Thyroid gland (tissue), 4 donors: ENCODE measurements at regions not wholly inside any gene's neighbourhood (a gene's known extent, or its start where the extent isn't known, plus 50 kb on each side); places are given as distances from the start of the nearest gene placed in this dataset.

ENCODE experiments used
- DNase-seq, 2 donors: peaks; one replicate each; pipeline ENCODE4 v3.0.0-alpha.2; 2019
- H3K27ac ChIP-seq, 3 donors: fragments of 200-600 bp; sonication (generic); 1 replicate in 2 of 3; 2 replicates in 1 of 3; pipeline ENCODE4 v1.5.1; 2016 to 2019; ENCODE audit warnings: mild to moderate bottlenecking in 1 of 3, moderate library complexity in 1 of 3
- H3K27me3 ChIP-seq: fragments of 200-600 bp; sonication (generic); one replicate; pipeline ENCODE4 v1.5.1; 2019
- H3K36me3 ChIP-seq, 2 donors: fragments of 200-600 bp; sonication (generic); one replicate each; pipeline ENCODE4 v1.5.1; 2016 to 2019
- H3K4me1 ChIP-seq, 2 donors: fragments of 200-600 bp; sonication (generic); one replicate each; pipeline ENCODE4 v1.5.1; 2017 to 2019
- H3K4me3 ChIP-seq, 3 donors: fragments of 200-600 bp; sonication (generic); replicated peaks in 1 of 3; 1 replicate in 2 of 3; 2 replicates in 1 of 3; pipeline ENCODE4 v1.5.1; 2016; ENCODE audit warnings: mild to moderate bottlenecking in 1 of 3
- H3K9me3 ChIP-seq: fragments of 200-600 bp; sonication (generic); one replicate; pipeline ENCODE4 v1.5.1; 2017
- CTCF ChIP-seq, 6 experiments: fragments of 200-600 bp in 3 of 6; fragments of 450-650 bp in 3 of 6; sonication (generic) in 3 of 6; IDR thresholded peaks; one replicate each; pipeline ENCODE4 v1.5.1; 2016 to 2019; ENCODE audit warnings: antibody characterized with exemption in 6 of 6, mild to moderate bottlenecking in 2 of 6, inconsistent platforms in 1 of 6, moderate library complexity in 1 of 6
- POLR2A ChIP-seq, 2 donors: fragments of 450-650 bp; IDR thresholded peaks; one replicate each; pipeline ENCODE4 v1.6.1; 2017; ENCODE audit warnings: antibody characterized with exemption in 2 of 2, mild to moderate bottlenecking in 2 of 2, moderate library complexity in 1 of 2
- WGBS, 2 donors: methylation state at CpG; one replicate each; pipeline ENCODE4 v1.1.5; 2017; 5-methylcytosine and 5-hydroxymethylcytosine counted together
- intact Hi-C: fragments of 100-400 bp; cut with DNase I; formaldehyde crosslinking; loops from one replicate; pipeline ENCODE4 v1.15.1; 2023

DNA sequence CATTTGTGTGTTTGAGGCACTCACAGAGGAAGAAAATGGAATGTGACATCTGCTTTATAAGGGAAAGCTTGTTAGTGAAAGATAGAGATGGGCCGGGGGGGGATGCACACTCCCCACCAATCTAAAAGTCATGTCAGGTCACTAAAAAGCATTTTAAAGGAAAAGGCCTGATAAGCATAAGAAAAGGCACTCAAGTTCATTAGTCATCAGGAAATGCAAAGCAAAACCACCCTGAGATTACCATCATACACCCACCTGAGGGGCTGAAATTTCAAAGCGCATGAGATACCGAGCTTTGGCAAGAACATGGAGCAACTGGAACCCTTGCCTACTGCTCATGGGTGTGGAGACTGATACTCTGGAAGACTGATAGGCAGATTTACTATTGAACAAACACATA, 77.9 kb upstream of the ANO1 start:
- Histone ChIP-seq H3K27ac (no peak overlapping the region), H3K4me1 (no peaks in the 10 kb centered on the region), H3K9me3 (no peaks in the 10 kb centered on the region), H3K27me3 (no peaks in the 10 kb centered on the region), H3K36me3 (no peaks in the 10 kb centered on the region), H3K4me3 (no peak overlapping the region)
- WGBS, 2 donors: 73 to 77% methylated on average over 3 of the region's 3 CpGs
- DNase-seq: no peak
- TF ChIP-seq POLR2A (IDR thresholded peaks at IDR 0.05) (no peak), CTCF (IDR thresholded peaks at IDR 0.05) (no peak)
- intact Hi-C loops: no loop called here

GRCh38 chr11:70001246-70001645, 76.9 kb upstream of the ANO1 start:
- TF ChIP-seq POLR2A (IDR thresholded peaks at IDR 0.05) (no peak), CTCF (IDR thresholded peaks at IDR 0.05) (no peak)
- Histone ChIP-seq H3K4me1 (no peaks in the 10 kb centered on the region), H3K36me3 (no peaks in the 10 kb centered on the region), H3K27me3 (no peaks in the 10 kb centered on the region), H3K27ac (no peak overlapping the region), H3K9me3 (no peaks in the 10 kb centered on the region), H3K4me3 (no peak overlapping the region)
- 90 to 91% methylated on average over 6 of the region's 6 CpGs for WGBS, 2 donors
- intact Hi-C loops: no loop called here
- no peak for DNase-seq

DNA sequence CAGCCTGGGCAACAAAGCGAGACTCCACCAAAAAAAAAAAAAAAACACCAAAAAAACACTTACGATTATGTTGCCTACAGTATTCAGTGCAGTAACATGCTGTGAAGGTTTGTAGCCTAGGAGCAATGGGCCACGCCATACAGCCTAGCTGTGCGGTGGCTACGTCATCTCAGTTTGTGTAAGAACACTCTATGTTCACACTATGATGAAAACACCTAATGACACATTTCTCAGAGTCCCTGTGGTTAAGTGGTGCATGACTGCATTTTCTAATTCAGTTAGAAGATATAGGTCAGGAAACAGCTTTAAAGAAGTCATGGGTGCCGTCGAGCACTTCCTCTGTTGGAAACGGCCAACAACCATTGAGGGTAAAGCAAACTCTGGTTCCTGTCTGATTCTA, 75.7 kb upstream of the ANO1 start:
- 78 to 85% methylated on average over 8 of the region's 8 CpGs for WGBS, 2 donors
- H3K9me3 ChIP-seq: no peaks in the 10 kb centered on the region
- H3K27me3 ChIP-seq: no peaks in the 10 kb centered on the region
- H3K27ac ChIP-seq: no peak overlapping the region
- no peak overlapping the region for H3K4me3 ChIP-seq
- no peak for DNase-seq
- no peaks in the 10 kb centered on the region for H3K36me3 ChIP-seq
- no peaks in the 10 kb centered on the region for H3K4me1 ChIP-seq
- intact Hi-C loops: no loop called here
- TF ChIP-seq POLR2A (IDR thresholded peaks at IDR 0.05) (no peak), CTCF (IDR thresholded peaks at IDR 0.05) (no peak)

- H3K27me3 ChIP-seq: no peaks in the 10 kb centered on the region
- no peak for DNase-seq
- H3K27ac ChIP-seq: no peak overlapping the region
- no peaks in the 10 kb centered on the region for H3K9me3 ChIP-seq
- TF ChIP-seq CTCF (IDR thresholded peaks at IDR 0.05) (no peak), POLR2A (IDR thresholded peaks at IDR 0.05) (no peak)
- H3K4me3 ChIP-seq: no peak overlapping the region
- intact Hi-C loops: no loop called here
- H3K36me3 ChIP-seq: no peaks in the 10 kb centered on the region
- 37 to 53% methylated on average over 6 of the region's 6 CpGs for WGBS, 2 donors
- peaks cover 0 to 3% of the 10 kb centered on the region in 2 donors for H3K4me1 ChIP-seq
Observed at GRCh38 chr11:70005107-70005818, 72.9 kb upstream of the ANO1 start.

GRCh38 chr11:70007796-70008195, 70.3 kb upstream of the ANO1 start:
- intact Hi-C loops: no loop called here
- peaks cover 0 to 3% of the 10 kb centered on the region in 2 donors for H3K4me1 ChIP-seq
- 94 to 95% methylated on average over 3 of the region's 3 CpGs for WGBS, 2 donors
- no peak for DNase-seq
- H3K27ac ChIP-seq: no peak overlapping the region
- H3K4me3 ChIP-seq: no peak overlapping the region
- H3K9me3 ChIP-seq: no peaks in the 10 kb centered on the region
- H3K27me3 ChIP-seq: no peaks in the 10 kb centered on the region
- no peak for TF ChIP-seq POLR2A (IDR thresholded peaks at IDR 0.05)
- TF ChIP-seq CTCF (IDR thresholded peaks at IDR 0.05): no peak
- H3K36me3 ChIP-seq: no peaks in the 10 kb centered on the region
